DMS114 treated with DMSO at 0.1 percent for 48 hours (cell line): ENCODE measurements at regions not wholly inside any gene's neighbourhood (a gene's known extent, or its start where the extent isn't known, plus 50 kb on each side); places are given as distances from the start of the nearest gene placed in this dataset.
"Not testable (repeated sequence)": the region's sequence is repeated elsewhere in the genome, so short reads cannot be mapped to it uniquely, and the experiment has no call there.

Experiments
- DNase-seq: peaks from one replicate; lab custom pipeline; 2025; ENCODE audit not compliant: unreplicated experiment; lab: John Stamatoyannopoulos, UW

- DNase-seq: no peak
These were observed 193.7 kb upstream of the PWP1 start for GRCh38 chr12:107491856-107492255.

GRCh38 chr12:107492393-107493134 lies 193.0 kb upstream of the PWP1 start:
- no peak for DNase-seq

DNA sequence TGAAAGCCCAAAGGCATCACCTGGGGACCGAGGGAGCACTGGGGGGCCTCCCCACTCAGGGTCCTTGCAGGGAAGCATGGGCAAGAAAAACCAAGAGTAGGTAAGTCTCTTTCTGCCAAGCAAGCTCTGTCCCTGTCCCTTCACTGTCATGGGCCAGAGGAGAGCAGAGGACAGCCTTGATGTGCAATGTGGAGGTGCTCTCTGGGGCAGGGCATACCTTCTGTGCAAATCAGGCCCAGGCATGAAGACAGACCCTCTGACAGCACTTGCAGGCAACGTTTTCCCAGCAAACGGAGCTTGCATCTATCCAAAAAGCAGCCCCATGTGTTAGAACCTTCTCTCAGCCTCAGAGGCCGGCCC lies 192.5 kb upstream of the PWP1 start:
- DNase-seq: no peak

DNA sequence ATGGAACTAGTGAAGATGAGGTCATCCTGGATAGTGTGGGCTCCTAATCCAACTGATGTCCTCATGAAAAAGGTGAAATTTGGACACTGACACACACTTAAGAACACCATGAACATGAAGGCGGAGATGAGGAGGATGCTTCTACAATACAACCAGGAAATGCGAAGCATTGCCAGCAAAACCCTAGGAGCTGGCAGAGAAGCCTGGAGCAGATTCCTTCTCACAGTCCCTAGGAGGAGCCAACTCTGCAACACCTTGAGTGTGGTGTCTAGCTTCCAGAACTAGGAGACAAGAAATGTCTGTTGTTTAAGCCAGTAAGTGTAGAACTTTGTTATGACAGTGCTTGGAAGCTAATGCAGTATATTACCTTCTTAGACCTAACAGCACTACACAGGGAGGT lies 191.9 kb upstream of the PWP1 start:
- DNase-seq: no peak

DNA sequence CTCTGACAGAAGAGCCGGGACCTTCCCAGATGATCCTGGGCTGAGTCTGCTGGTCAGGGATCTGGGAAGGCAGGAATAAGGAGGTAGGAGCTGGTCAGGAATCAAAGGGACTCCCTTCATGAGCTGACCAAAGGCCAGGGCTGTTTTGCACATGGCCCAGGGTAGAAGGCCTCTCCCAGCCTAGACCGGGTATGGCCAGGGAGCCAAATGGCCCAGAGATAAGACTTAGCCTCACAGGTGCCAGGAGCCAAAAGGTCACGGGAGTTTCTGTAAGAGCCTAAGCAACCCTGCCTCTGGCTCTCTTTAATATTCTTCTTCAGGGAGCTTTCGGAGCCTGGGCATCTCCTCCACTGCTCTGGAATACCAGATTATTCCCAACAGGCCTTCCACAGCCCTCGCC lies 191.3 kb upstream of the PWP1 start:
- DNase-seq: no peak

GRCh38 chr12:107495604-107496003 lies 190.0 kb upstream of the PWP1 start:
- DNase-seq: no peak

- DNase-seq: no peak
These were observed 188.4 kb upstream of the PWP1 start for GRCh38 chr12:107497231-107497630.

- no peak for DNase-seq
These were observed 185.3 kb upstream of the PWP1 start for GRCh38 chr12:107500307-107500706.

DNA sequence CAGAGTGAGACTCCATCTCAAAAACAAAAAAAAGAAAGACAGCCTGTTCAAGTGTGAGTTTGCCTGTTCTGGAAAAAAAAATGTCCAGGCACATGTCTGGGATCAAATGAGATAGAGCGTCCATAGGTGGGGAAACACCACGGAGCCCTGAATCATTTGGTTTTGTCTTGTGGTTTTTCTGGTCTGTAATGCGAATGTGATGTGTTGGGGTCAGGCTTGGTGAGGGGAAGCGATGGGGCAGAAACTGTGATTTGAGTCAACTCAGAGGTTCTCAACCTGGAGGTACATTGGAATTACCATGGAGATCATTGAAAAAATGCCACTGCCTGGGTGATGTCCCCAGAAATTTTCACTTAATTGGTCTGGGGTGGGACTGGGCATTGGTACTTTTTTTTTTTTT lies 183.9 kb upstream of the PWP1 start:
- no peak for DNase-seq

- no peak for DNase-seq
These were observed 182.3 kb upstream of the PWP1 start for GRCh38 chr12:107503129-107503855.

DNA sequence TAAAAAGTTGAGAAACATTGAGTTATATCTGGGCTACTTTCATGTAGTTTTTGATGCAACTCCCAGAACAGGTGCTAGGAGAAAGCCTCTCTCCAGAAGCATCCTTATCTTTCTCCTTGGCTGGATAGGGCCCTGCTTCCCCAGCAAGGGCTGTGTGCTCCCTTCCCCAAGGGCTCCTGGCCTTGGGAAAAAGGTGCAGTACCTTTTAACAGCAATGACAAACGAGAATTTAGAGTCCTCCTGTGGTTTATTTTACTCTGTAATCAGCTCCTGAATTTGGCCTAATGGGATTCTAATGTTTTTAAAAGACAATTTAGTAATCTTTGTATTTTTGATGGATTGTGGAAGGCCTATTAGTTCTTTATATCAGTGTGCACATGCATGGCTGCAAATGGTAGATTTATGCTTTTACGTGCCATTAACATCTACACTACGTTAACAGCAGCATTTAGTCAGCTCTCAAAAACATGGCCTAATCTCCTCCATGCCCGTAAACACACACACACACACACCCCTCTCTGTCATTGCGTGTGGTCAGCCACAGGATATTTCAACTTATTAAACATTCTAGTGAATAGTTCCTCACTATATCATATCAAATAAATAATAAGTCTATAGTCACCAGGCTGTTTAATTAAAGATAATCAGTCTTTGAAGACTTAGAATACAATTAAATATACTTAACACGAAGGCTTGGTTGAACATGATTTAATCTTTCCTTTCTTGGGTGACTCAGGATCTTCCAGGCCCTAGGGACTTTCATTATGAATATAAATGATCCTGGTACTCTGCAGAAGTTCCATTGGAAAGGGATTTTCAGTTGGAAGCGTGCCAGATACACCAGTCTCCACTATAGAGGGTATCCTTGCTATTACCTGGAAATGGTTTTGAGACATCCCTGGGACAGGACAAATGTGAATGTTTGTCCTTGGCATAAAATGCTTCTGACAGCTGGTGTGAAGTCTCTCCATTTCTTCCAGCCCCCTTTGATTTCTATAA lies 181.4 kb upstream of the PWP1 start:
- no peak for DNase-seq

DNA sequence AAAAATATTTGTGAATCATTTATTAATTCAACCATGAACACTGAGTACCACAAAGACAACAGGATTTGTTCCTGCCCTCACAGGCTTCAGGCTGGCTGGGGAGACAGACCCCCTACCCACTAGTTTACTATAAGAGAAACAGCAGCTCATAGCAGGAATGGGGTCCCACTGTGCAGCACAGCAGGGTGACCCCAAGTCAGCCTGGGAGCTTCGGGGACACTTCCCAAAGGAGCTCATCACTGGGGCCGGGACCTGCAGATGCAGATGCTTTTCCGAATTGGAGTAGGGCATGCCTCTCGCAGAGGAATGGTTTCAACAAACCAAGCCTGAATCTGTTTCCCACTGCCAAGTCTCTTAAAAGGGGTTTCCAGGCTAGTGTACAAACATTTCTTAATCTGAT lies 176.2 kb upstream of the PWP1 start:
- no peak for DNase-seq

DNA sequence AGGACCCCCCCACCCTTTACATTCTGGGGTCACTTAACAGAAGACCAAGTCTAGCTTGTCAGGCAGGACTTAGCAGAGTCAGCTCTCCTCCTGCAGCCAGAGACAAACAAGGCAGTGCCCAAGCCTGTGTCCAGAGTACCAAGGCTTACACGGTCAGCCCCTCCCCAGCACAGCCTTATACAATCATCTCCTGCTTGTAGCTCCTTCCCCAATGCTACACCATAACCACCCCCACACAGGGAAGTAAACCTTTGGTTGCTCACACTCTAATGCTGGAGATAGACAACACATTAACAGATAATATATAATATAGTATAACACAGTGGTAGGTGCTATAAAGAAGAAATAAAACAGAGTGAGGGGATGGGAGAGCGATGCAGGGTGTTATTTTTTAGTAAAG lies 175.4 kb upstream of the PWP1 start:
- DNase-seq: no peak

DNA sequence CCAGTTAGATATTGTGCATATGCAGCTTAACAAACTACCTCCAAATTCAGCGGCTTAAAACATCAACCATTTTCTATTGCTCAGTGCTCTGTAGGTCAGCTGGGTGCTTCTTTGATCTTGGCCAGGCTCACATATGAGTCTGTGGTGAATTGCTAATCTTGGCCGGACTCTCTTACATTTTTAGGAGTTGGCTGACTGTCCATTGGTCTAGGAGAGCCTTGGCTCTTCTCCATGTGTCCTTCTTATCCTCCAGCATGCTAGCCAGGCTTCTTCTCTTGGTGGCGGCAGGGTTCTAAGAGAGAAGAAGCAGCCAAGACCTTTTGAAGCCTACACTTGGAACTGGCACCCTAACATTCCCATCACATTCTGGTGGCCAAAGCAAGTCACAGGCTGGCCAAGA lies 174.3 kb upstream of the PWP1 start:
- no peak for DNase-seq

DNA sequence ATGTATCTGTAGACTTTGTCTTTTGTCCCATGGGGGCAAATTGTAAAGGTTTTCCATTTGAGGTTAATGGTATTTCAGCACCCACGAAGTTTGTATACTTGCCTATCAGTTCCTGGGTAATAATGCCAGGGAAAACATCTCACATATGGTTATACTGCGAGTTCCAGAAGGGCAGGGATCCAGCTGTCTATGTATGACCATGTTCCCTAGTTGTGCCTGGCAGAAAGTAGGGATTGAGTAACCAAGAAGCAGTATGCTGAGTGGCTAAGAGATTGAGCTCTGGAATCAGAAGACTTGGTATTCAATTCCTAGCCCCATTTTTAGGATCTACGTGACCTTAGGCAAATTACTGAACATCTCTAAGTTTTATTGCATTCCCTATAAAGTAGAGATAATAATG lies 173.2 kb upstream of the PWP1 start:
- no peak for DNase-seq

DNA sequence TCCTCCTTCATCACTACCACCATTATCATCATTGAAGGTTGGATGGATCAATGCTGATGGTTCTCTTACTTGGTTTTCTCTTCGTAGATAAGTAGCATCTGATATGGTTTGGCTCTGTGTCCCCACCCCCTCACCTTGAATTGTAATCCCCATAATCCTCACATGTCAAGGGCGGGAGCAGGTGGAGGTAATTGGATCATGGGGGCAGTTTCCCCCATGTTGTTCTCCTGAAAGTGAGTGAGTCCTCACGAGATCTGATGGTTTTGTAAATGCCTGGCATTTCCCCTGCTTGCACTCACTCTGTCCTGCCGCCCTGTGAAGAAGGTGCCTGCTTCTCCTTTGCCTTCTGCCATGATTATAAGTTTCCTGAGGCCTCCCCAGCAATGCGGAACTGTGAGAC lies 172.4 kb upstream of the PWP1 start:
- no peak for DNase-seq

- no peak for DNase-seq
These were observed 171.8 kb upstream of the PWP1 start for GRCh38 chr12:107513636-107514400.

GRCh38 chr12:107514887-107515445 lies 170.6 kb upstream of the PWP1 start:
- DNase-seq: no peak

DNA sequence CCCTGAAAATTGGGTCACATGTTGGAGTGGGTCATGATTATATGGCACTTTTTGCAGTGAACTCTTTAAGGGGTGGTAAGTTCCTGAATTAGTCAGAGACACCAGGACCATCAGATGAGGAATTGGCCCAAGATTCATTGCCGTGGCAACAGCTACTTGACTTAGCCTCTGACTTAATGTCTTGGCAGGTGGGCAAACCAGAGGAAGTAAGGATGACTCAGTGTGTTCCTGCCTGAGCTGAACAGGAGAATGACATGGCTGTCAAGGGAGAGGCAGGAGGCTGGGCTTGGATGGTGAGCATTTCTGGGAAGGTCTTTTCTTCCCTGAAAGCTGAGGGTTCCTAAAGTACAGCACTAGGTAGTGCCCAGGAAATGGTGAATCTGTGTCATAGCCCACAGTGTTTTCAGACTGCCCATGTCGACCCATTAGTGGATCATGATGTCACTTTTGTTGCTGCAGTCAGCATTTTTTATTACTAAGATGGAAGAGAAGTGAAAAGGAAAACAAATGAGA lies 170.1 kb upstream of the PWP1 start:
- DNase-seq: no peak

DNA sequence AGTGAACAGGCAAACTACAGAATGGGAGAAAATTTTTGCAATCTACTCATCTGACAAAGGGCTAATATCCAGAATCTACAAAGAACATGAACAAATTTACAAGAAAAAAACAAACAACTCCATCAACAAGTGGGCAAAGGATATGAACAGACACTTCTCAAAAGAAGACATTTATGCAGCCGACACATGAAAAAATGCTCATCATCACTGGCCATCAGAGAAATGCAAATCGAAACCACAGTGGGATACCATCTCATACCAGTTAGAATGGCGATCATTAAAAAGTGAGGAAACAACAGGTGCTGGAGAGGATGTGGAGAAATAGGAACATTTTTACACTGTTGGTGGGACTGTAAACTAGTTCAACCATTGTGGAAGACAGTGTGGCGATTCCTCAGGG lies 167.8 kb upstream of the PWP1 start:
- not testable (repeated sequence) for DNase-seq
